Activated T-cell treated with anti-CD3 and anti-CD28 coated beads for 48 hours (primary cell): ENCODE measurements at regions not wholly inside any gene's neighbourhood (a gene's known extent, or its start where the extent isn't known, plus 50 kb on each side); places are given as distances from the start of the nearest gene placed in this dataset.
A peak's percentile ranks its signal among the peaks of the same experiment; 100 is the strongest.
"Not testable (repeated sequence)": the region's sequence is repeated elsewhere in the genome, so short reads cannot be mapped to it uniquely, and the experiment has no call there.

Experiments used
- DNase-seq: peaks from one replicate; pipeline ENCODE4 v3.0.0-alpha.2; 2020; ENCODE audit warnings: low read depth

- DNase-seq: no peak
Measured at GRCh38 chr2:7430421-7430868, 513.2 kb downstream of the RNF144A start.

GRCh38 chr2:7430869-7431641 lies 513.8 kb downstream of the RNF144A start:
- peak; percentile 53 for DNase-seq

- no peak for DNase-seq
Measured at GRCh38 chr2:7432436-7432835, 515.2 kb downstream of the RNF144A start.

GRCh38 chr2:7436096-7436906 lies 519.1 kb downstream of the RNF144A start:
- DNase-seq: no peak

- DNase-seq: no peak
Measured at GRCh38 chr2:7437141-7437540, 519.9 kb downstream of the RNF144A start.

GRCh38 chr2:7437716-7438632 lies 520.8 kb downstream of the RNF144A start:
- no peak for DNase-seq

GRCh38 chr2:7438855-7439254 lies 521.6 kb downstream of the RNF144A start:
- no peak for DNase-seq

GRCh38 chr2:7440977-7441376 lies 523.8 kb downstream of the RNF144A start:
- DNase-seq: no peak

GRCh38 chr2:7441841-7442240 lies 524.6 kb downstream of the RNF144A start:
- DNase-seq: not testable (repeated sequence)

GRCh38 chr2:7444626-7445025 lies 527.4 kb downstream of the RNF144A start:
- DNase-seq: no peak

- DNase-seq: no peak
Measured at GRCh38 chr2:7448578-7449264, 531.5 kb downstream of the RNF144A start.

GRCh38 chr2:7449298-7449697 lies 532.1 kb downstream of the RNF144A start:
- DNase-seq: no peak

- DNase-seq: no peak
Measured at GRCh38 chr2:7450188-7450832, 533.1 kb downstream of the RNF144A start.

- no peak for DNase-seq
Measured at GRCh38 chr2:7450833-7451190, 533.6 kb downstream of the RNF144A start.

- no peak for DNase-seq
Measured at GRCh38 chr2:7452110-7452876, 535.1 kb downstream of the RNF144A start.

GRCh38 chr2:7454592-7454991 lies 537.4 kb downstream of the RNF144A start:
- no peak for DNase-seq

- DNase-seq: no peak
Measured at GRCh38 chr2:7456762-7457161, 539.5 kb downstream of the RNF144A start.

- no peak for DNase-seq
Measured at GRCh38 chr2:7458066-7458465, 540.9 kb downstream of the RNF144A start.

GRCh38 chr2:7467782-7468447 lies 550.7 kb downstream of the RNF144A start:
- DNase-seq: no peak

GRCh38 chr2:7468448-7468828 lies 551.2 kb downstream of the RNF144A start:
- DNase-seq: no peak
